ENCODE measurements at regions not wholly inside any gene's neighbourhood (a gene's known extent, or its start where the extent isn't known, plus 50 kb on each side); places are given as distances from the start of the nearest gene placed in this dataset.

- TF ChIP-seq CTCF (IDR thresholded peaks at IDR 0.05) = no peak
- no peak for TF ChIP-seq ZFX (IDR thresholded peaks at IDR 0.05; ENCODE audit: borderline replicate concordance)
Observed at GRCh38 chr5:164540174-164540573, 1034.8 kb downstream of the MAT2B start.

DNA sequence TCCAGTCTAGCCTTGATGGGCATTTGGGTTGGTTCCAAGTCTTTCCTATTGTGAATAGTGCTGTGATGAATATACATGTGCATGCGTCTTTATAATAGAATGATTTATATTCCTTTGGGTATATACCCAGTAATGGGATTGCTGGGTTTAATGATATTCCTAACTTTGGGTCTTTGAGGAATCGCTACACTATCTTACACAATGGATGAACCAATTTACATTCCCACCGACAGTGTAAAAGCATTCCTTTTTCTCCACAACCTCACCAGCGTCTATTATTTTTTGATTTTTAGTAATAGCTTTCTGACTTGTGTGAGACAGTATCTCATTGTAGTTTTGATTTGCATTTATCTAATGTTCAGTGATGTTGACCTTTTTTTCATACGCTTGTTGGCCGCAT, 1040.1 kb downstream of the MAT2B start:
- TF ChIP-seq CTCF (IDR thresholded peaks at IDR 0.05) (no peak), ZFX (IDR thresholded peaks at IDR 0.05; ENCODE audit: borderline replicate concordance) (no peak)

More at GRCh38 chr5:164540174-164540573, 1034.8 kb downstream of the MAT2B start:
- no peak overlapping the region for H3K27ac ChIP-seq

DNA sequence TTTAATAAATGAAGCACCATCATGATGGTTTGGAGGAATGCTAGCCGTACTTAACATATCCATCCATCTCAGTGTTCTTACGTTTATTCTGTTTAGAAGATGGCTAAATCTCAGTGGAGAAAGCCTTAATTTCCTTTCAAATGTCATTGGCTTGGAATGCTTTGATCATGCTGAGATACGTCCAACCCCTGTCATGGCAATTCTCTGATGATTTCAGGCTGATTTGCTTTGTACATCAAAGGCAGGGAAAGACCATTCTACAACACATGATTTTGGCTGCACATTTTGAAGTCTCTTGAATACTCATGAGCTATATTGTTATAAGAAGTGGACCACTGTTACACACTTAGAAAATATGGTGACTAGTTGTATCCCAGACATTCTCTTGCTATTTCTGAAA, 1048.4 kb downstream of the MAT2B start:
- H3K27ac ChIP-seq = no peak overlapping the region
- TF ChIP-seq CTCF (IDR thresholded peaks at IDR 0.05) (no peak), ZFX (IDR thresholded peaks at IDR 0.05; ENCODE audit: borderline replicate concordance) (no peak)

More for the DNA sequence above, 1040.1 kb downstream of the MAT2B start:
- H3K27ac ChIP-seq = no peak overlapping the region

DNA sequence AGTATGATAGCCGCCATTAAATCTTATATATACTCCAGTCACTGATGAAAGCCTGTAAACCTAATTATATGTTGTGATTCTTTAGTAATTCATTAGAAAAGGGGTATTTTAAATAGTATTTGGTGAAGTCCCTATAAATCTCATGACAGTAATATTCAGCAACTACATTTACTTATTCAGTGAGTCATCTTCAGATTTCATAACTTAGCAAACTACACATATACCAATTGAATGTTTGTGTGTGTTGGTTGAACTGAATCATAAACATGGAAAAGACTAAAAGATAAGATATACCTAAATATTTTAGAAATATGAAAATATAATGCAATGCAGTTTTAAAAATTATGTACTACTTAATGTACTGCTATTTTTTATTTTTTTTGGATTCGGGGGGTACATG, 1050.4 kb downstream of the MAT2B start:
- H3K27ac ChIP-seq = no peak overlapping the region
- no peak for TF ChIP-seq CTCF (IDR thresholded peaks at IDR 0.05)
- TF ChIP-seq ZFX (IDR thresholded peaks at IDR 0.05; ENCODE audit: borderline replicate concordance) = no peak

DNA sequence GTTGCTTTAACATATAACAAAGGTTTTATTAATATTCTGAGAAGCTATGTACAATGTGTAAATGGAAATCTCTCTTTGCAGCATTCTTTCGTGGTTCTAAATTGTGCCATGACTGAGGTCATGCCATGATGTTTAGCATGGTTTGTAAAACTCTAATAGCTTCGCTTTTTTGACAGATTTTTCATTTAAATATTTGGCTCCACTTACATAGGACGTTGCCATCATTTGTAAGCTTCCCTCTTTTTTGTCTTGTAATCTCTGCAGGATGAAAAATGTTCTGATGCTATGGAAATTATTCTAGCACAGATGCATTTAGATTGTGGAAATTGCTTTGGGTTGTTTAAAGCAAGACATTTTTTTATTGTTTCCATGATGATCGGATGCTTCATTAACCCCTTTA, 1054.8 kb downstream of the MAT2B start:
- TF ChIP-seq ZFX (IDR thresholded peaks at IDR 0.05; ENCODE audit: borderline replicate concordance) = no peak
- TF ChIP-seq CTCF (IDR thresholded peaks at IDR 0.05) = no peak
- no peak overlapping the region for H3K27ac ChIP-seq

DNA sequence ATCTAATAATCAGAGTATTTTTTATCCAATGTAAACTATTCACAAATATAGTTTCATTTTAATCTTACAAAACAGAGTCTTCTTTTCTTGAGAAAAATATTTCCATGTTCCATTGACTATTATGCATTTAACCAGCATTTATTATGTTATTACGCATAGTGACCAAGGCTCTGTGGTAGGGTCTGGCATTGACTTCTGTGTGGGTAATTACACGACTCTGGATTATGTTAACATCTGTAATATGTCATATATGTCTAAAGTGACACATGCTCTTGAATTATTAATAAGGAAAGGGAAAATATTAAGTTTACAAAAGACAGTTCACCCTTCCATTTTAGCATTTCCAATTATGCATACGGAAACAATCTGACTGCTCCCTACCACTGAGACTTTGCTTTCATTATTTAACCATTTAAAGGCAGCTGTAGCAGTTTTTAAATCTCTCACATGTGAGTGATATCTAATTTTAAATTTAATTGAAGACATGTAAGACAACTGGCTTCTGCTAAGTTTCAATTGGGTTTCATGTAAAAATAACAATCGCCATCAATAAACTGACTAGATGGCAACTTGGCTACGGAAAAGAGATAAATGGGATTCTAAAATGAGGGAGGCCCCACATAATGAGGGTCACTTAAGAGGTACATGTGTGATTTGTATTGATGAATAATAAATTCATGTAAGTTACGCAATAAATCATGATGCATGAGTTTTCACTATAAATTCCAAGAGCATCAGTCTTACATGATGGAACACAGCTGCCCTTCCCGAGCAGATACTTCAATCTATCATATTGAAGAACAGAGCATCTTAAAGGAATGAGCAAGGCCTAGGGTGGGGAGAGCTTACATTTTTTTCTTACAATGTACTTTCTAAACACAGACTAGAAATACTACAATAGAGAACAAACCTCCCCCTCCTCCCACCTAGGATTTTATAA, 1056.8 kb downstream of the MAT2B start:
- H3K27ac ChIP-seq = no peak overlapping the region
- TF ChIP-seq CTCF (IDR thresholded peaks at IDR 0.05) = no peak
- TF ChIP-seq ZFX (IDR thresholded peaks at IDR 0.05; ENCODE audit: borderline replicate concordance) = no peak

DNA sequence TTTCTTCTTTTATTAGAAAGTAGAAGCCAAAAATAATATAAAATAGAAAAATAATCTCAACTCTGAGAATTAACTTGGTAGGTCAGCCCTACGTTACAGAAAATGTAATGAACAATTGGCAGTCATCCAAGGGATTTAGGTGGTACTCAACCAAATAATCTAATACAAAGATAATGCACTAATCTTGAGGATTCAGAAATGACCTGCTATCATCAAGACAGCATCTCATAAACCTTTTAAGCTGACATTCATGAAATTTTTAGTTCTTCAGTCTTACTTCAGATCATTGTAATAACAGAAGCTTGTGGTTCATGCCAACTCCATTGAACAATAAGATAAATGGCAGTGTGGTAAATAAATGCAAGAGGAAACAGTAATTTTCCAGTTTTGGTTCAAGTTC, 1058.0 kb downstream of the MAT2B start:
- TF ChIP-seq ZFX (IDR thresholded peaks at IDR 0.05; ENCODE audit: borderline replicate concordance) (no peak), CTCF (IDR thresholded peaks at IDR 0.05) (no peak)
- no peak overlapping the region for H3K27ac ChIP-seq
